A549 (cell line): ENCODE measurements at regions not wholly inside any gene's neighbourhood (a gene's known extent, or its start where the extent isn't known, plus 50 kb on each side); places are given as distances from the start of the nearest gene placed in this dataset.

ENCODE experiments used
- BCL3 ChIP-seq: fragments of >200 bp; sonication (Bioruptor Twin); formaldehyde crosslinking; IDR thresholded peaks from 3 replicates; pipeline ENCODE4 v1.6.1; 2016
- CTCF ChIP-seq: fragments of >200 bp; sonication (Bioruptor Twin); formaldehyde crosslinking; IDR thresholded peaks from 3 replicates; pipeline ENCODE4 v1.5.1; 2016
- EHMT2 ChIP-seq: fragments of 200-600 bp; sonication (generic); IDR thresholded peaks from 2 replicates; pipeline ENCODE4 v1.6.1; 2016; ENCODE audit warnings: antibody characterized with exemption, low read depth, mild to moderate bottlenecking, moderate library complexity
- EP300 ChIP-seq, 2 experiments: fragments of >200 bp; sonication (Bioruptor Twin); formaldehyde crosslinking; IDR thresholded peaks; 2 replicates in 1 of 2; 3 replicates in 1 of 2; pipeline ENCODE4 v1.6.1; 2016 to 2017
- JUN ChIP-seq, 2 experiments: fragments of >200 bp; sonication (Bioruptor Twin); formaldehyde crosslinking; IDR thresholded peaks; 2 replicates in 1 of 2; 3 replicates in 1 of 2; pipeline ENCODE4 v1.6.1; 2016 to 2017
- USF2 ChIP-seq: fragments of 450-650 bp; IDR thresholded peaks from 2 replicates; pipeline ENCODE4 v1.6.1; 2014; ENCODE audit warnings: antibody characterized with exemption

GRCh38 chr7:115300231-115300870, 378.5 kb downstream of the MDFIC start:
- TF ChIP-seq USF2 = no peak
- TF ChIP-seq CTCF = no peak
- no peak for TF ChIP-seq BCL3
- no peak for TF ChIP-seq JUN (IDR thresholded peaks at IDR 0.05)
- no peak for TF ChIP-seq EHMT2
- no peak for TF ChIP-seq EP300 (IDR thresholded peaks at IDR 0.05)
